ENCODE measurements at regions not wholly inside any gene's neighbourhood (a gene's known extent, or its start where the extent isn't known, plus 50 kb on each side); places are given as distances from the start of the nearest gene placed in this dataset.
A peak's percentile ranks its signal among the peaks of the same experiment; 100 is the strongest.
"Not testable (repeated sequence)": the region's sequence is repeated elsewhere in the genome, so short reads cannot be mapped to it uniquely, and the experiment has no call there.

DNA sequence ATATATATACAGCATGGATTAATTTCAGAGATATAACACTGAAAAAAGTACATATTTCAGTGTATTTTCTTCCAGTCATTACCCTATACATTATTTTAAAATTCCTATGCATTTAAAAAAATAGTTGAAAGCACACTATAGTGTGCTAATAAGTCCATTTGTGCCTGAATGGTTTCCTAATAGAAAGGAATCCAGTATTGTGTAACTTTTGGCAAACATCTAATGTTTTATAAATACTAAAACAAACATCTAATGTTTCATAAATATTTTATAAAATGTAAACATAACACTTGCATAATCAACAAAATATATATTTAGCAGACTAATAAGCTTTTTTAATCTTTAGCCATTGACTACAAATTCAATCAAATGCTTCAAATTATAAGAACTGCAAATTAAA lies 126.6 kb upstream of the FIBIN start:
- DNase-seq (no peak), ATAC-seq (no peak)
- intact Hi-C loops (cut with micrococcal nuclease) = no loop called here

DNA sequence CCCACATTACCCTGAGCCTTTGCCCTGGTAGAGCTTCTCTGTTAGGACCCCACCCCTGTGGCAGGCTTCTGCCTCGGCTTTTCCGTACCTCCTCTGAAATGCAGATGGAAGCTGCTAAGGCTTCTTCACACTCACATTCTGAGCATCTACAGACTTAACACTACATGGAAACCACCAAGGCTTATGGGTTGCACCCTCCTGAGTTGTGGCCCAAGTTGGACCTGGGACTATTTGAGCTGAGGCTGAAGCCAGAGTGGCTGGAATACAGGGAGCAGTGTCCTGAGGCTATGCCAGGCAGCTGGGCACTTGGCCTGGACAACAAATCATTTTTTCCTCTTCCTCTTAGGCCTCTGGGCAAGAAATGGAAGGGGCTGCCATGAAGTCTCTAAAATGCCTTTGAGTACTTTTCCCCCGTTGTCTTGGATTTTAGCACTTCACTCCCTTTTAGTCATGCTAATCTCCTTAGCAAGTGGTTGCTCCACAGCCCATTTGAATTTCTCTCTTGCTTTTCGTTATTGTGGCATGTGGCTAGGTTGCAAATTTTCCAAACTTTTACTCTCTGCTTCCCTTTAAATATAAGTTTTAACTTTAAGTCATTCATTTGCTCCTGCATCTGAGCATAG lies 114.8 kb upstream of the FIBIN start:
- ATAC-seq (no peak), DNase-seq (no peak)
- intact Hi-C loops (cut with micrococcal nuclease) = no loop called here

DNA sequence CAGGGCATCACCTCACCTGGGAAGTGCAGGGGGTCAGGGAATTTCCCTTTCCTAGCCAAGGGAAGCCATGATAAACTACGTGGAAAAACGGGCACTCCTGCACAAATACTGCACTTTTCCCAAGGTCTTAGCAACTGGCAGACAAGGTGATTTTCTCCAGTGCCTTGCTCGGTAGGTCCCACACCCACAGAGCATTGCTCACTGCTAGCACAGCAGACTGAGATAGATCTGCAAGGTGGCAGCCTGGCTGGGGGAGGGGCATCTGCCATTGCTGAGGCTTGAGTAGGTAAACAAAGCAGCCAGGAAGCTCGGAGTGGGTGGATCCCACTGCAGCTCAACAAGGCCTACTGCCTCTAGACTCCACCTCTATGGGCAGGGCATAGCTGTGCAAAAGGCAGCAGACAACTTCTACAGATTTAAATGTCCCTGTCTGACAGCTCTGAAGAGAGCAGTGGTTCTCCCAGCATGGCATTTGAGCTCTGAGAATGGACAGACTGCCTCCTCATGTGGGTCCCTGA lies 111.5 kb upstream of the FIBIN start:
- intact Hi-C loops (cut with micrococcal nuclease); DNase-seq; ATAC-seq: not testable (repeated sequence)

DNA sequence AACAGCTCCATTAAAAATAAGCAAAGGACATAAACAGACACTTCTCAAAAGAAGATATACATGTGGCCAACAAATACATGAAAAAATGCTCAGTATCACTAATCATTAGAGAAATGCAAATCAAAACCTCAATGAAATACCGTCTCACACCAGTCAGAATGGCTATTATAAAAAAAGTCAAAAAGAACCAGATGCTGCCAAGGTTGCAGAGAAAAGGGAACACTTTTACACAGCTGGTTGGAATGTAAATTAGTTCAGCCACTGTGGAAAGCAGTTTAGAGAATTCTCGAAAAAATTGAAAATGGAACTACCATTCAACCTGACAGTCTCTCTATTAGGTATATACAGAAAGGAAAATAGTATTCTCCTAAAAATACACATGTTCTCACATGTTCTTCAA lies 102.4 kb upstream of the FIBIN start:
- no peak for ATAC-seq

DNA sequence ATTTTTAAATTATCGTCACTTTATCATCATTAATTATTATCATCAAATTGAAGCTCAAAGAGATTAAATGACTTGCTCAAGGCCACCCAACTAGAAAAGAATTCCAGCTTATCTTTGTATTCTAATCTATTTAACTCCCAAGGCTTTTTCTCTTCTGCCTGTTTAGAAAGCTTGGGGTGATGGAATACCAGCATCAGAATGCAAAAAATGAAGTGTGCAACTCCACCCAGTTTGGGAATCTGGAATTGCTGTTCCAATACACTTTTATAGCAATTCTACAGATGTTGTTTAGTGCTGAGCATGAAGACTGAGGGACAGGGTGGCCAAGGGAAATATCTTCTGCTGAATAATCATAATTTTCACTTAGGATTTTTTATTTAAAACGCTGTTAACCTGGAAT lies 97.2 kb upstream of the FIBIN start:
- intact Hi-C loops (cut with micrococcal nuclease) = no loop called here
- no peak for ATAC-seq
- DNase-seq = no peak

More for the DNA sequence above, 102.4 kb upstream of the FIBIN start:
- intact Hi-C loops (cut with micrococcal nuclease) = no loop called here
- DNase-seq = no peak

DNA sequence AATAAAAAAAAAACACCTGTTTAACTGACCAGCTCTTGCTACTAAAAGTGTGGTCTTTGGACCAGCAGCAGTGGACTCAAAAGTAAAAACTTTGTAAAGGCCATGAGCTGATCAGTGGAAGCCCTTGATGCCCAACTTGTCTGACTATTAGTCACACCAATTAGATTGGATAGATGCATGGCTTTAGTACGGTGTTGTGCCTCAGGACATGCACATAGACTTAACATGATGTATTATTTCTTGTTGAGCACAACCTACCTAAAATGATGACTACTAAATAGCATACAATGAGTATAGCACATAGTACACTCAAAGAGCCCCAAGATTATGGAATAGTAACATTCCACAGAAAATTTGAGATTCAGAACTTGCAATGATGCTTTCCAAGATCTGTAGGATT lies 95.1 kb upstream of the FIBIN start:
- no peak for DNase-seq
- intact Hi-C loops (cut with micrococcal nuclease) = no loop called here
- no peak for ATAC-seq

DNA sequence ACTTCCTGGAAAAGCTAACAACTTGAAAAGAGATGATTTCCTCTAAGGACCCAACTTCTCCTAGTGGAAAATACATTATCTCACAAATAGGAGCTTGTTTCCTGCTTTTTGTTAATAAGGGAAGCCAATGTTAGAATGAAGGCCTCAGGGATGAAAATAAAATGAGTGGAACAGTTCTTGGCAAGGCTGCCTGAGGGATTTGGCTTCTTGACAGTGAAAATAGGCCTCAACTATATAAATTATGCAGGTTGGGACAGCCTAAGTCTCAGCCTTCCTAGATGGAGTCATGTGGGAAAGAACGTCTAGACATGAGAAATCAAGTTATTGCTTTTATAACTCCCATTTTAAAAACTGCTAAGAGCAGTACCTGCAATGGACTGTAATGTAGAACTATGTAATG lies 92.8 kb upstream of the FIBIN start:
- no peak for ATAC-seq
- intact Hi-C loops (cut with micrococcal nuclease) = no loop called here
- no peak for DNase-seq

DNA sequence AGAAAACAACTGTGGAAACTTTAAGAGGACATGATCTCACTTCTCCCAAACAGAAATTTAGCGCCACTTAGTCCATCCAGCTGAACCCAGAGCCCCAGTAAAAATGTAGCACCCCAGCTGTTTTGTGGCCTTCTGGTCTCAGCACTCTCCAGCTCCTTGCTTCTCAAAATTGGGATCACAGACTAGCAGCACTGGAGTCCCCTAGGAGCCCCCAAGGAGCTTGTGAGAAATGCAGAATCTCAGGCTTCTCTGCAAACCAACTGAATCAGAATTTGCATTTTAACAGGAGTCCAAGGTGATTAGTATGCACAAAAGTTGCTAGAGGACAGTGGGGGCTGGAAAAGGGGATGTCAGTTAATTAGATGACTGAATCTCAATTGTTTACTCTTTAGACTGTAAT lies 89.8 kb upstream of the FIBIN start:
- ATAC-seq (no peak), DNase-seq (no peak)
- intact Hi-C loops (cut with micrococcal nuclease) = no loop called here

DNA sequence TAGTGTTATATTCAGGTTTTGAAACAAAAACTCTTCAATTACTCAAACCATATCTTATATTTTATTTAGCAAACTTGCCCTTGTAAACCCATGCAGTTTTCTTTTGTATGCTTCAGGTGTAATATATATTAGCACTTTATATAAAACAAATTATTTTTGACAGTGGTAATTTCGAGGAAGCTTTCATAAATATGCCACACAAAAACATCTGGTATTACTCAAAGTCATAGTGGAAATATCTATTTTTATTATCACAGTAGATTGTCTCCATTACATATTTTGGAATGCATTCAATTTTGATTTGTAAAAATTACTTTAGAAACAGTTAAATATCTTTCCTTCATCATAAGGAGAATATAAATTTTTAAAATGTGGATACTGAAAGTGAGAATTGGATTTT lies 89.1 kb upstream of the FIBIN start:
- DNase-seq (no peak), ATAC-seq (no peak)
- intact Hi-C loops (cut with micrococcal nuclease) = no loop called here

DNA sequence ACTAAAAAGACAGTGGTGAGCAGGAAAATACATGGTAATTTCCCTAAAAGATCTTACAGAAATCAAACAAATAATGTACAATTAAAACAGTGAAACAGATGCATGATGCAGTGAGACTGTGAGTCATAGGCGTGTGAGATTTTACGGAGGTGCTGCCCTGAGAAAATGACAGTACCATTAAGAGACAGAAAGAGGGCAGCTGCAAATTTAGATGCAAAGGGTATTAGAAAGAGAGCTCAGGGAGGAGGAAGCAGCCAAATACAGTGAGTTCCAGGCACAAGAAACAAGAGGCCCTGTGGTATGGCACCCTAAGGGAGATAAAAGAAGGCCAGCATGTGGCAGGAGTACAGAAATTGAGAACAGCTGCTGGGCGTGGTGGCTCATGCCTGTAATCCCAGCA lies 88.5 kb upstream of the FIBIN start:
- intact Hi-C loops (cut with micrococcal nuclease) = no loop called here
- DNase-seq (no peak), ATAC-seq (no peak)

DNA sequence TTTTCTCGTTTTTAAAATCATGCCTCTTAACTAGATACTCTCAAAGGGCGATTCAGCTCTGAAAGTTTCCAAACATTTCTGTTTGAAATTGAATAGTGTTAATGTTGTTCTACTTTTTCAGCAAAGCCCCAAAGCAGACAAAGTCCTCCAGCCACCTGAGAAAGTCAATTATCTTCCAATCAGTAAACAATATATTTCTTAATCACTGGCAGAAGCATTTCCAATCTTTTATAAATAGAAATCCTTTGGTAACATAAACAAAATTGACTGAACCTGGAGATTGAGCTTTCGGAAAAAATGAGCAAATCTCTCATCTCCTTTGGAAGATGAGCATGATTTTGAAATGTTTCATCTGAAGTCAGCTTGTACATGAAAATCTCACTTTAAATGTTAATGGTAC lies 84.4 kb upstream of the FIBIN start:
- intact Hi-C loops (cut with micrococcal nuclease) = no loop called here
- DNase-seq (no peak), ATAC-seq (no peak)

DNA sequence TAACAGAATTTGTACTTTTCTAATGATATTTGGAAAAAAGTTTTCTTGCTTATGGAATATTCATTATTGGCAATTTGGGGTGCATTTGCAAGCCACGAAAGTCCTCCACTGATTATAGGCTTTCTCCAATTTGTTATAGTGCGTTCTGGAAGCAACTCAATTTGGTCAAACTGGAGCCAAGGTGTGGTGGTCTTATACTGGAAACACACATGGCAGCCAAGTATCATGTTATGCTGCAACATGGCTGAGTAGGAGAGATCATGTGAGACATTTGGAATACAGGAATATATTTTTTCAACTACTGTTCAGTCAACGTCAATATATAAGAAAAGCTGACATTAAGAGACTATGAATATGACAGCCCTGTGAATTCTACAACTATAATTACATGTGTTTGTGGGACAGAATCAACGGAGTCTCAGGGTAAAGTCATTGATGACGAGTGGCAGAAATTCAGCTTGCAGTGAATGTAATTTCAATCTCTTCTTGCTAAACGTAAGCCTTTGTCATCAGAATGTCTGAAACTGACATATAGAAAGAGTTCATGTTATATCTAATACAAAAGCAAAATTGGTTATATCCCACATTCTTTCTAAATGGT lies 83.8 kb upstream of the FIBIN start:
- intact Hi-C loops (cut with micrococcal nuclease) = no loop called here
- DNase-seq = no peak
- no peak for ATAC-seq

DNA sequence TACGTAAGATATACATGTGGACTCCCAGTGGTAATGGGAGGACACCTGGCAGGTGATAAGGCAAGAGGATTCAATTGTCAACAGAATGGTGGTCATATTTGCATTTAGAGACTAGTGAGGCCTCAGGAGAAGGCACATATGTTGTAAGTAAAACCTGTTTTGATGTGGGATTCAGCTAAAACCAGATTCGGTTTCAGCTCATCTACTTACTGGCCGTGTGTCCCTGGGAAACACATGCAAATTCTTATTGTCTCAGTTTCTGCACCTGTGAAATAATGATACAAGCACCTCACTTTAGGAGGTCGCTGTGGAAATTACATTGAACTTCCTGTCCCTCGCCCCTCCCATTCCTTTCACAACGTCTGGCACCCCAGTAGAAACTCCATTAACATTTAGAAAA lies 78.9 kb upstream of the FIBIN start:
- no peak for ATAC-seq
- intact Hi-C loops (cut with micrococcal nuclease) = no loop called here
- DNase-seq = no peak

DNA sequence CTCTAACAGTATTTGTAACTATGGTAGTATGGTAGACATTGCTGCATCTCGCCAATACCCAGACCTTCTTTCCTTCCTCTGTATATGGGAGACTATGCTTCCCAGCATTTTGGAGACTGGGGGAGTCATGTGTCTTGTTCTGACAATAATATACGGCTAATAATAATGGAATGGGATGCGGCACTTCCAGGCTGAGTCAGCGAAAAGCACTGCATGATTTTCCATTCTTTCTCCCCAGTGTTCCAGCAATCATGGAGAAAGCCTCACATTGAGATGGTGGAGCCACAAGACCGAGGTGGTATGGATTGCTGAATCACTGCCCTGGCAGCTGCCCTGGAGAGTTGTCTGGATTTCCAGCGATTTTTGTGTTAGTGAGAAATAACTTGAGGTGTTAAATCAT lies 77.1 kb upstream of the FIBIN start:
- DNase-seq (no peak), ATAC-seq (no peak)
- intact Hi-C loops (cut with micrococcal nuclease) = no loop called here

DNA sequence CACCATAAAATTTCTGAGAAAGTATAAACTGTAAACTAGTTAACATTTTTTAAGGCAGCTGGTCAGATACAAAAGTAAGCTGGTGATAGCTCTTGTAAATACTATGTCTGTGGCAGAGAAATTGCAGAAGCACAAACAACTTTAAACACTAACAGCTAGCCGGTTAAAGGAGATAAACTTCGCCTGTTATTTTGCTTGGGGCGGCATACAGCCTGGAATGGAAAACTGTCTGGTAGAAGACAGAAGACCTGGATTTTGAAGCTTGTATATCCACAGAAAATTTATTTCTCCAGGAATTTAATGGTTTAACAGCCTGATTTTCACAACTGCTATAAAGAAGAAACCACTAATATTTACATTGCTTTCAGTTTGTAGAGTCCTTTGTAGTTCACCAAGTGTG lies 65.3 kb upstream of the FIBIN start:
- intact Hi-C loops (cut with micrococcal nuclease) = no loop called here
- DNase-seq = no peak
- no peak for ATAC-seq

DNA sequence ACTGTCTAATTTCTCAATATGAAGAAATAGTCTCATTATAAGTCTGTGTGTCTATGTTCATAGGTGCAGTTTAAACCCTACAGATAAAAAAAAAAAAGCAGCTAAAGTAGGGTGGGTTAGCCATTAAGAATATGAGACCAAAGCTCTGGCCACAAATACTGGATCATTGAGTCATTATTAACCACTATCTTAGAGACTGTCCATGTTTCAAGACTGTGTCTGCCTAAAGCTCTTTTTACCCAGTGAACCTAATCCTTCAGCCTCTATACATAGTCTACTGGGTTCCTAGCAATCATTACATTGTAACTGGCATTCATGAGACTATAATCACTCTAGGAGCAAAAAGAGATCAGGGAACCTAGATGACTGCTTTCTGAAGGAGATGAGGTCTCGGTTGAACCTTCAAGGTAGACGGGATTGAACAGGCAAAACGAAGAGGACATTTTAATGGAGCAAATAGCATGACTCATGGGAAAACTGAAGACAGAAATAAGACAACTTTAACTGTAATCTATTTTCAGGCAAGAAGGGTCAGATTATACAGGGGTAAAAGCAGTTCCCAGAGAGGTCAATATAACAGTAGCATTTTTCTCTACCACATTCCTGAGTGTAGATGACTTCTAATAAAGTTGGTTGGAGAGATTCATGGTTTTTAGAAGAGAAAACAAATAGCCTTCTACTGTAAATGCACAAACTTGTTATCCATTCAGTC lies 64.0 kb upstream of the FIBIN start:
- ATAC-seq (no peak), DNase-seq (no peak)
- intact Hi-C loops (cut with micrococcal nuclease) = no loop called here

DNA sequence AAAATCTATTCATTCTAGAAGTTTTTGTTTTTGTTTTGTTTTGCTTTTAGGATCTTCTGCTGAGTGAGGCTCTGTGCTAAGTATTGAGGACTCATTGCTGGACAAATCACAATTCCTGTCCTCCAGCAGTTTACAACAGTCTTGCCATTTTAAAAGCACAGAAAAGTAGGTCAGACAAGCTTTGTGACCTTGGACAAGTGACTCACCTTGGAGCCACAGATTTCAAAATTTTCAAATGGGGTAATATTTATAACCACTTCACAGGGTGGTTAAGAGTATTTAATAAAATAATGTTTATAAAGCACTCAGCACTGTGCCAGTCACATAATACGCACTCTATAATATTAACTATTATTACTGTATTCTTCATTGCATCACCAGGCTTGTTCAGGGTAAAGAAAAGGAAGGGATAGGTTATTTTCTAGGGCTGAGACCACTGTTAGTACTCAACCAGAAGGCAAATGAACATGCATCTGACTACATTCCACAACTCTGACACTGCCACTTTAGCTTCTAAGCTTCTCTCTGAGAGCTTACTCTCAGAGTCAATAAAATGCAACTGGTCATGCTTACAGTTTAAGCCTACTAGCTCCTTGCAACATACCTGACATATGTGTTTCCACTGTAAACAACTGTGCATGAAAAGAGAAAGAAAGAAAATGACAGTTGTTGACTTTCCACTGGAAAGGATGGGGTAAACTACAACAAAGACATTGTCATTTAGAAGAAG lies 63.2 kb upstream of the FIBIN start:
- intact Hi-C loops (cut with micrococcal nuclease) = no loop called here
- no peak for ATAC-seq
- DNase-seq = no peak

DNA sequence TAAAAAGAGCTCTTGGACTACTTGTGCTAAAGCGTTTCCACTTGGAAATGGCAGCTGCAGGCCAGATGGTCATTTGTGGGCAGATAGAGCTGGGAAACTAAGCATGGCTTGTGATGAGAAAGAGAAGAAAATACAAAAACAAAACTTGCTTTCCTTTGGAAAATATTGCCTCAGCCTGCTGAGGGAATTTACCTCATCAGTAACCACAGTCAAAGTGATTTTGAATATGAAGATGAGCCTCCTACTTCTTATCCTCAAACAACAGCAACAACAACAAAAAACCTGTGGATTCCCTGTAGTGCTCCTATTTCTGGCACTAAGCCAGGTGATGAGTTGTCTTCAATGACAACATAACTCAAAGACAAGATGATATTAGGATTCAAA lies 62.7 kb upstream of the FIBIN start:
- peak; percentile 76 for ATAC-seq
- DNase-seq = peak; percentile 47
- intact Hi-C loops (cut with micrococcal nuclease) = no loop called here

DNA sequence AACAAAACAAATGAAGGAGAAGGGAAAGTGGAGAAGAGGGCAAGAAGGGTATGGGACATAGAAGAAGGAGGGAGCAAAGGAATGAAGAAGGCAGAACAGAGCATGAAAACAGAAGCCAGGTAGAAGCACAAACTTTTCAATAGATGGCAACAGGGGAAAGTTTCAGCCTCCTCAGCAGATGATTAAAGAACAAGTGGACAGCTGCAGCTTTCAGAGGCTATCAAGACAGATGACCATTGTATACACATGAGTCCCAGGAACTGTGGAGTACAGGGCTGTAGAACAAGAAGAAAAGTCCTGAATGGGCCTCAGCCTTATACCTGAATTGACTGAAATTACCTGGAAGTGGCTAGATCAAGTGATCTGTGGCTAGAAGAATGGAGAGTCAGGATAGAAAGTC lies 62.0 kb upstream of the FIBIN start:
- no peak for ATAC-seq
- DNase-seq = no peak
- intact Hi-C loops (cut with micrococcal nuclease) = no loop called here

DNA sequence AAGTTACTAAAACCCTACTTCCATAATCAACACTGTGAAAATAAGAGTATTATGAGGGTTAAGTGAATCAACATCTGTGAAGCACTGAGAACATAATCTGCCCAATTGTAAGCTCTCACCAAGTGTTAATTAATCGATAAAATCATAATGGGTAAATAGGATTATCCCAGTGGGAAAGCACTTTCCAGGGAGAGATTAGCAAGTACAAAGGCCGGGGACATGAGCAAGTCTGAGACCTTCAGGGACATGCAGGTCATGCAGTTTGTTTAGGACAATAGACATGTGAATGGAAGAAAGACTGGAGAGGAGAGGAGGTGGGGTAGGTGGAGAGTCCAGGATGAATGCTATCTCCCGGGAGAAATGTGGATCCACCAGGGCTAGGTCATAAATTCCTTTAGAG lies 57.8 kb upstream of the FIBIN start:
- DNase-seq (no peak), ATAC-seq (no peak)
- intact Hi-C loops (cut with micrococcal nuclease) = no loop called here

Data from left ventricle myocardium superior (tissue), 1 donor.